ENCODE measurements at regions not wholly inside any gene's neighbourhood (a gene's known extent, or its start where the extent isn't known, plus 50 kb on each side); places are given as distances from the start of the nearest gene placed in this dataset.

- DNase-seq: no peak
Measured at GRCh38 chr7:119439192-119439591, 833.8 kb upstream of the KCND2 start.

GRCh38 chr7:119452401-119452800, 820.6 kb upstream of the KCND2 start:
- no peak for DNase-seq

- no peak for DNase-seq
Measured at GRCh38 chr7:119465798-119466305, 807.1 kb upstream of the KCND2 start.

- no peak for DNase-seq
Measured at GRCh38 chr7:119472408-119473038, 800.5 kb upstream of the KCND2 start.

- peak; percentile 10 to 17 for DNase-seq
Measured at GRCh38 chr7:119482209-119482608, 790.8 kb upstream of the KCND2 start.

GRCh38 chr7:119482671-119483070, 790.3 kb upstream of the KCND2 start:
- peak; percentile 19 to 48 for DNase-seq

- no peak for DNase-seq
Measured at GRCh38 chr7:119483364-119483763, 789.6 kb upstream of the KCND2 start.

GRCh38 chr7:119514326-119514725, 758.6 kb upstream of the KCND2 start:
- DNase-seq: no peak

GRCh38 chr7:119515214-119515613, 757.8 kb upstream of the KCND2 start:
- DNase-seq: no peak

- DNase-seq: no peak
Measured at GRCh38 chr7:119515962-119516361, 757.0 kb upstream of the KCND2 start.

- DNase-seq: no peak
Measured at GRCh38 chr7:119522263-119522662, 750.7 kb upstream of the KCND2 start.

- DNase-seq: no peak
Measured at GRCh38 chr7:119522698-119523097, 750.3 kb upstream of the KCND2 start.

- DNase-seq: no peak
Measured at GRCh38 chr7:119545118-119545517, 727.9 kb upstream of the KCND2 start.

- no peak for DNase-seq
Measured at GRCh38 chr7:119555788-119556187, 717.2 kb upstream of the KCND2 start.

GRCh38 chr7:119556436-119556835, 716.5 kb upstream of the KCND2 start:
- no peak for DNase-seq

- DNase-seq: no peak
Measured at GRCh38 chr7:119561751-119562150, 711.2 kb upstream of the KCND2 start.

GRCh38 chr7:119562839-119563238, 710.1 kb upstream of the KCND2 start:
- DNase-seq: no peak

- DNase-seq: no peak
Measured at GRCh38 chr7:119571666-119572065, 701.3 kb upstream of the KCND2 start.

GRCh38 chr7:119572132-119572531, 700.8 kb upstream of the KCND2 start:
- DNase-seq: no peak

- DNase-seq: no peak
Measured at GRCh38 chr7:119572541-119572940, 700.4 kb upstream of the KCND2 start.

- DNase-seq: no peak
Measured at GRCh38 chr7:119578116-119578515, 694.9 kb upstream of the KCND2 start.

- no peak for DNase-seq
Measured at GRCh38 chr7:119594956-119595355, 678.0 kb upstream of the KCND2 start.

GRCh38 chr7:119596651-119597050, 676.3 kb upstream of the KCND2 start:
- DNase-seq: no peak

GRCh38 chr7:119606297-119606696, 666.7 kb upstream of the KCND2 start:
- DNase-seq: no peak

- DNase-seq: no peak
Measured at GRCh38 chr7:119620769-119621168, 652.2 kb upstream of the KCND2 start.
